Spleen (tissue), 3 donors: ENCODE measurements at regions not wholly inside any gene's neighbourhood (a gene's known extent, or its start where the extent isn't known, plus 50 kb on each side); places are given as distances from the start of the nearest gene placed in this dataset.

ENCODE experiments used
- POLR2A ChIP-seq, 3 donors: fragments of 450-650 bp; IDR thresholded peaks; one replicate each; pipeline ENCODE4 v1.5.1; 2017; ENCODE audit warnings: antibody characterized with exemption in 3 of 3, mild to moderate bottlenecking in 1 of 3
- POLR2AphosphoS5 ChIP-seq, 3 donors: sonication (generic); formaldehyde crosslinking; IDR thresholded peaks; one replicate each; pipeline ENCODE4 v1.5.1; 2017; ENCODE audit warnings: antibody characterized with exemption in 3 of 3

DNA sequence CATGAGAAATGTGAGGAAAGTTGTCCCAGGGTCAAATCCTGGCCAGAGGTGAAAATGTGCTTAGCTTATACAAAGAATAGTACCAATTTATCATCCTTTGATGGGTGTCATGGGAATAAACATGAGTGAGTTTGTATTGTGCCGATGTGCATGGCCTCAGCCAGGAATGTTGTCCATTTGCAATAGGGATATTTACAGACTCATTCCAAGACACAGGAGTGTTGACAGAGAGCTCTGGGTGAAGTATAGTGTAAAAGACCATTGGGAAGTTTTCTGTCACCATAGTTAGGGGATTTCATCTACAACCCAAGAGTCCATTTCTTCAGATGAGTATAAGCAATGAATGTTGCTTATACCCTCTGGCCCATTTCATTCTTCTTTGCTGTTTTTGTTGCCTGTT is 160.1 kb downstream of the DMAC1 start:
- TF ChIP-seq POLR2A (IDR thresholded peaks at IDR 0.05) (no peak), POLR2AphosphoS5 (IDR thresholded peaks at IDR 0.05) (no peak)
